Gastrocnemius medialis (tissue), 4 donors: ENCODE measurements at regions not wholly inside any gene's neighbourhood (a gene's known extent, or its start where the extent isn't known, plus 50 kb on each side); places are given as distances from the start of the nearest gene placed in this dataset.

ENCODE experiments used
- ATAC-seq, 2 donors: fragments of 150-250 bp; one replicate each; pipeline ENCODE4 v1.9.1; 2016
- DNase-seq, 2 donors: peaks; one replicate each; pipeline ENCODE4 v3.0.0-alpha.2; 2019
- H3K27ac ChIP-seq, 4 donors: fragments of 200-600 bp; sonication (generic); 1 replicate in 1 of 4; 2 replicates in 3 of 4; pipeline ENCODE4 v1.5.1; 2016 to 2018; ENCODE audit warnings: mild to moderate bottlenecking in 2 of 4, moderate library complexity in 1 of 4
- H3K27me3 ChIP-seq, 3 donors: fragments of 200-600 bp; sonication (generic) in 2 of 3; 1 replicate in 1 of 3; 2 replicates in 2 of 3; pipeline versions ENCODE4 v1.5.1 to v1.6.0; 2016 to 2019; ENCODE audit warnings: mild to moderate bottlenecking in 1 of 3, moderate library complexity in 1 of 3
- H3K36me3 ChIP-seq, 2 donors: fragments of 200-600 bp; sonication (generic) in 1 of 2; one replicate each; pipeline ENCODE4 v1.5.1; 2017 to 2018
- H3K4me1 ChIP-seq, 2 donors: fragments of 200-600 bp; sonication (generic) in 1 of 2; one replicate each; pipeline ENCODE4 v1.5.1; 2016 to 2017; ENCODE audit warnings: mild to moderate bottlenecking in 2 of 2
- H3K4me3 ChIP-seq, 4 donors: fragments of 200-600 bp; sonication (generic) in 3 of 4; 1 replicate in 1 of 4; 2 replicates in 3 of 4; pipeline ENCODE4 v1.5.1; 2016 to 2019; ENCODE audit warnings: mild to moderate bottlenecking in 2 of 4
- H3K9me3 ChIP-seq, 3 donors: fragments of 200-600 bp; sonication (generic) in 2 of 3; 1 replicate in 1 of 3; 2 replicates in 2 of 3; pipeline ENCODE4 v1.5.1; 2016 to 2019
- POLR2A ChIP-seq, 2 donors: fragments of 450-650 bp; IDR thresholded peaks; one replicate each; pipeline ENCODE4 v1.6.1; 2017; ENCODE audit warnings: antibody characterized with exemption in 2 of 2, mild to moderate bottlenecking in 2 of 2, moderate library complexity in 2 of 2
- in situ Hi-C, 4 donors: fragments of 200-750 bp; cut with MboI; loops; one replicate each; pipeline versions ENCODE4 v1.15.0 to v1.8.0; 2017; ENCODE audit warnings: low sequenced_read_pairs in 4 of 4
- intact Hi-C: fragments of 100-400 bp; cut with DNase I; formaldehyde crosslinking; loops from one replicate; pipeline ENCODE4 v1.15.1; 2023; ENCODE audit warnings: low total_unique reads
- TF ChIP-seq, protein P1 (sequence below), 5 experiments: fragments of 450-650 bp in 3 of 5; fragments of 200-600 bp in 2 of 5; sonication (generic) in 2 of 5; IDR thresholded peaks in 4 of 5; conservative IDR thresholded peaks in 1 of 5; 1 replicate in 4 of 5; 2 replicates in 1 of 5; pipeline ENCODE4 v1.5.1; 2016 to 2019; ENCODE audit warnings: antibody characterized with exemption in 5 of 5, mild to moderate bottlenecking in 3 of 5, moderate library complexity in 3 of 5

DNA sequence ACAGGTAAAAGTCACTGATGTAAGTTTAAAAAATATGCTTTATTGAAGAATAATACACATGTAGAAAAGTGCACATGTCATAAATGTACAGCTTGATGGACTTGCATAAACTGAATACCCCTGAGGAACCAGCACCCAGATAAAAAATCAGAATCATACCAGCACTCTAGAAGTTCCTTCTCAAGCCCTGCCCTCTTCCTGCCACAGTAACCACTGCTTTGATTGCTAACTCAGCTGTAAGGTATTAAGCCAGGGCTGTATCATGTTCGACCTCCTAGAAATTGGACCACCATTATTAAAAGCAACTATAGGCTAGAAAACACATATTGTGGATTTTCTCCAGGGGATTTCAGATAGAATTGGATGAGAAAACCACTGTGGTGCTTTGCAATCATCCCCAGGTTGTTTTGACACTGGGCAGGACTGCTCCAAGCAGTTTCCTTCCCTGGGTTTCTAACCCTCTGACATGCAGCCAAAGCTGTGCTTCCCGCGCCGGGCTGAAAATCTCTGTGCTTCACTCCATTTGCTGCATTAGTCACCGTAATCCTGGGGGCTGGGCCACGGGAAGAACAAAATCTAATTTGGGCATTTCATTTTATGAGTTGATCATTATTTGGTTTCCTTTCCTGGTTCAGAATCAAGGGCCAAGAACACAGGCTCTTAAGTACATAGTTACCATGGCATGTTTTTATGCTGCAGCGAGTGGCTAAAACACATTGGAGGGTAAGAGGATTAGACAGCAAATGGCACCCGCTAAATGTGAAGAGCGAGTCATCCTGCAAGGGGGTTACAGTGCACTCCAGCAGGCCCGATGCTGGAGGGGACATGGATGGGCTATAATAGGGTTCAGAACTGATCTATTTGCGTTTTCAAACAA lies 139.4 kb upstream of the IL12B start:
- DNase-seq (no peak), ATAC-seq (no peak)
- intact Hi-C loops = no loop called here
- no peak overlapping the region for H3K27ac ChIP-seq
- in situ Hi-C loops = no loop called here
- H3K4me1 ChIP-seq = no peaks in the 10 kb centered on the region
- no peaks in the 10 kb centered on the region for H3K36me3 ChIP-seq
- H3K9me3 ChIP-seq = peaks cover 0 to 2% (median 0%) of the 10 kb centered on the region in 3 donors
- TF ChIP-seq, protein P1, sequence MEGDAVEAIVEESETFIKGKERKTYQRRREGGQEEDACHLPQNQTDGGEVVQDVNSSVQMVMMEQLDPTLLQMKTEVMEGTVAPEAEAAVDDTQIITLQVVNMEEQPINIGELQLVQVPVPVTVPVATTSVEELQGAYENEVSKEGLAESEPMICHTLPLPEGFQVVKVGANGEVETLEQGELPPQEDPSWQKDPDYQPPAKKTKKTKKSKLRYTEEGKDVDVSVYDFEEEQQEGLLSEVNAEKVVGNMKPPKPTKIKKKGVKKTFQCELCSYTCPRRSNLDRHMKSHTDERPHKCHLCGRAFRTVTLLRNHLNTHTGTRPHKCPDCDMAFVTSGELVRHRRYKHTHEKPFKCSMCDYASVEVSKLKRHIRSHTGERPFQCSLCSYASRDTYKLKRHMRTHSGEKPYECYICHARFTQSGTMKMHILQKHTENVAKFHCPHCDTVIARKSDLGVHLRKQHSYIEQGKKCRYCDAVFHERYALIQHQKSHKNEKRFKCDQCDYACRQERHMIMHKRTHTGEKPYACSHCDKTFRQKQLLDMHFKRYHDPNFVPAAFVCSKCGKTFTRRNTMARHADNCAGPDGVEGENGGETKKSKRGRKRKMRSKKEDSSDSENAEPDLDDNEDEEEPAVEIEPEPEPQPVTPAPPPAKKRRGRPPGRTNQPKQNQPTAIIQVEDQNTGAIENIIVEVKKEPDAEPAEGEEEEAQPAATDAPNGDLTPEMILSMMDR (IDR thresholded peaks at IDR 0.05 in 4 of 5, conservative IDR thresholded peaks at IDR 0.05 in 1 of 5) = no peak
- TF ChIP-seq POLR2A (IDR thresholded peaks at IDR 0.05) = no peak
- no peaks in the 10 kb centered on the region for H3K27me3 ChIP-seq
- H3K4me3 ChIP-seq = no peak overlapping the region

DNA sequence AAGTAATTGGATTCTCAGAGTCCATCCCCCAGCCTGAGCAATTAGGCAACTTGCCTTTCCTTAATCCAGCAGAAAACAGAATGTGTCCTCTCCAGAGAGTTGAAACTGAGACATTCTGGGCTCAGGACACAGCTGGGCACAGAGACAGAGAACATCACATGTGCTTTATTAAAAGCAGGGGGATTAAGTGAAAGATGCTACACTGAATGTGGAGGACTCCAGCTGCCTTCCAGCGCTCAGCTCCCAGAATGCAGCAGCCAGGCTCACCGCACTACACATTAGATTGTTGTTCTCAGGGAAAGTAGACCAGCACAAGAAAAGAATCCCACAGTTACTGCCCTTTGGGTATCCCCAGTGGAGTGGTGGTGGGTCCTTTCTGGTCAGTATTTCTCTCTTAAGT lies 141.6 kb upstream of the IL12B start:
- ATAC-seq (peak; percentile 97 to 99), DNase-seq (peak; percentile 58 to 68)
- no peak for TF ChIP-seq POLR2A (IDR thresholded peaks at IDR 0.05)
- TF ChIP-seq, protein P1 (IDR thresholded peaks at IDR 0.05 in 4 of 5, conservative IDR thresholded peaks at IDR 0.05 in 1 of 5) = no peak
- Histone ChIP-seq H3K27ac (peak overlapping the region in 2 of 4 donors; percentile 54 to 76), H3K36me3 (no peaks in the 10 kb centered on the region), H3K9me3 (peaks cover 0 to 10% (median 5%) of the 10 kb centered on the region in 3 donors), H3K27me3 (no peaks in the 10 kb centered on the region), H3K4me3 (peak overlapping the region in 1 of 4 donors; percentile 22), H3K4me1 (no peaks in the 10 kb centered on the region)
- in situ Hi-C loops (no loop called here), intact Hi-C loops (loop anchor here (1.0 kb wide), 1 partner anchor 36 kb away; no protein-coding TSS in a partner anchor)

DNA sequence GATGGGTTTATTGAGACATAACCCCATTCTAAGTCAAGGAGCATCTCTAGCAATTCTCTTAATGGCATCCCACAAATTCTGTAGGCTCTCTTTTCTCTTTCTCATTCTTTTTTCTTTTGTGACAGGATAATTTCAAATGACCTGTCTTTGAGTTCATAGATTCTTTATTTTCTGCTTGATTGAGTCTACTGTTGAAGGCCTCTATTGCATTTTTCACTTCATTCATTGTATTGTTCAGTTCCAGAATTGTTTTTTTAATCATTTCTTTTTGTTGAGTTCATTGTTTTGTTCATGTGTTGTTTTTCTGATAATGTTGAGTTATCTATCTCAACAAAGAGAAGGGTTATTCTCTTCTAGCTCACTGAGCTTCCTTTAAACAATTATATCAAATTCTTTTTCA lies 144.7 kb upstream of the IL12B start:
- in situ Hi-C loops = no loop called here
- DNase-seq (no peak), ATAC-seq (no peak)
- TF ChIP-seq, protein P1 (IDR thresholded peaks at IDR 0.05 in 4 of 5, conservative IDR thresholded peaks at IDR 0.05 in 1 of 5) = no peak
- no peak for TF ChIP-seq POLR2A (IDR thresholded peaks at IDR 0.05)
- no peaks in the 10 kb centered on the region for H3K27me3 ChIP-seq
- no peaks in the 10 kb centered on the region for H3K4me1 ChIP-seq
- peaks cover 0 to 10% (median 5%) of the 10 kb centered on the region in 3 donors for H3K9me3 ChIP-seq
- no peak overlapping the region for H3K4me3 ChIP-seq
- H3K27ac ChIP-seq = no peak overlapping the region
- no peaks in the 10 kb centered on the region for H3K36me3 ChIP-seq
- intact Hi-C loops = no loop called here

DNA sequence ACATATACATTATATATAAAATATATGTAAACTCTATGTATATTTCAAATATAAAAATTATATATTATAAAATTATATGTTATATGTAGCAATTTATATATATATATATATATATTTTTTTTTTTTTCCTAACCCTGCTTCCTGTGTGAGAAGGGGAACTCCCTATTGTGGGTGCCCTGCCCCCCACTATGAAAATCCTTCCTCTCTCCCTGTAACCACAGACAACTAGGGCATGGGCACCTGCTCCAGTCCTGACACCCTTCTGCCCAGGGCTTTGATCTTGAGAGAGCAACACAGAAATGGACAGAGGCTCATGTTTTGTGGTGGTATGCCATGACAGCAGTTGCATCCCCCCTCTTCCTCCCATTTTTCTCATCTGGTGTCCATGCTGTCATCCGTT lies 148.7 kb upstream of the IL12B start:
- in situ Hi-C loops = no loop called here
- Histone ChIP-seq H3K4me3 (no peak overlapping the region), H3K9me3 (peaks cover 0 to 10% (median 5%) of the 10 kb centered on the region in 3 donors), H3K27ac (no peak overlapping the region), H3K36me3 (no peaks in the 10 kb centered on the region), H3K4me1 (no peaks in the 10 kb centered on the region), H3K27me3 (no peaks in the 10 kb centered on the region)
- intact Hi-C loops = no loop called here
- no peak for TF ChIP-seq POLR2A (IDR thresholded peaks at IDR 0.05)
- TF ChIP-seq, protein P1 (IDR thresholded peaks at IDR 0.05 in 4 of 5, conservative IDR thresholded peaks at IDR 0.05 in 1 of 5) = no peak
- no peak for ATAC-seq
- no peak for DNase-seq
